HG02678 (cell line): ENCODE measurements at regions not wholly inside any gene's neighbourhood (a gene's known extent, or its start where the extent isn't known, plus 50 kb on each side); places are given as distances from the start of the nearest gene placed in this dataset.

Experiments used
- ATAC-seq: cut with Tn5 transposase; IDR thresholded peaks from one replicate; pipeline ENCODE4 v1.9.1; 2021; ENCODE audit warnings: mild to moderate bottlenecking, moderate library complexity; ENCODE audit not compliant: unreplicated experiment

DNA sequence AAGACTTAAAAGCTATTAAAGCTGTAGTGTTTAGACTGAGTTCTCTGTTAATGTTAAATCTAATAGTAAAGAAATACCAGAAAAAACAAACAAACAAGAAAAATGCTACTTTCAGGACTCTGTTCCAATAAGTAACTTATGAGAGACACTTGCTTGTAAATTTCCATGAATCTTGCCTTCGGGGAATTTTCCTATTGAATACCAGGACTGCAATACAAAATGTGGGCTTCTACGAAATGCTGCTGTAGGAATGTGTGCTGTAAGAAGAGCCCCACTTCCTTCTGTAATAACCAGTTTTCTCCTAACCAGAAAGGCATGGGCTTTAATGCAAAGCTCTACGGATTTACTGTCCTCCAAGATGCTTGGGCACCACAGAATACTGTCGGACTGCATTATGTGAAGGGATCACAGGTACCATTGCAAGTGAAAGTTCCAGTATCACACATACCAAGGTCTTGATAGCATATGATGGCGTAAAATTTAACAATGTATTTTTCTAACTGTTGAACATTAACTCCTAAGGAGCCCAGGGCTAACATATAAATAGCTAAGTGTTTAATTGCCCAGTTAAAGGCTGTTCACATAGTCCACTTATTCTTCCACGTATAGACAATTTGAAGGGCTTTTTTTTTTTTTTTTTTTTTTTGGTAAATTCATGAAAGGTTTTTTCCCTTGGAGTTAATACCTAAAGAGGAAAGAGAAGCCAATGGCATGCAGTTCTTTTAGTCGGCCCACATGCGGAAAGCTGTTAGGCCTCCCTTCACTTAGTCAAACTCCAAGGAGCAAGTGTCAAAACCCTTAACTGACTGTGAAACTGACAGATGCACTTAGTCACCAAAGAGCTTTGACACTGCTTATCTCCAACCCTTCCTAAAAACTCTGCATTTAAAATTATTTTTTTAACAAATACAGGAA lies 564.0 kb upstream of the POU3F3 start:
- no peak for ATAC-seq

- ATAC-seq = no peak
Observed at GRCh38 chr2:104290566-104290891, 563.4 kb upstream of the POU3F3 start.

DNA sequence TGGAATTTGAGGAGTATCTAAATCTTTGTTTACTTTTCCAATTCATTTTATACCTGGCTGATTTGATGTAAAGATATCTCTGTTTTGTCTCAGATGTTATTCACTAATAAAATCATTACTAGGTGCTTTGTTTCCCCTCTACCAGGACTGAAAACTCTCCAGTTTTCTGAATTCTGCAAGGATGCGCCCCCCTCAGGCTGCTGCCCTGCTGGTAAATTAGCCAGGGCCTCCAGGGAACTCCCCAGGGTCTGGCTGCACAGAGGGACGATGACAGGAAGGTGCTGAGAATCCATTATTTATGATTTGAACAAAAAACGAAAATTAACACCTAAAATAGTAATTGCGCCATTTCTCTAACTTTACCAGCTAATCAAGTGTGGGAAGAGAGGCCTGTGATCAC lies 541.2 kb upstream of the POU3F3 start:
- no peak for ATAC-seq

DNA sequence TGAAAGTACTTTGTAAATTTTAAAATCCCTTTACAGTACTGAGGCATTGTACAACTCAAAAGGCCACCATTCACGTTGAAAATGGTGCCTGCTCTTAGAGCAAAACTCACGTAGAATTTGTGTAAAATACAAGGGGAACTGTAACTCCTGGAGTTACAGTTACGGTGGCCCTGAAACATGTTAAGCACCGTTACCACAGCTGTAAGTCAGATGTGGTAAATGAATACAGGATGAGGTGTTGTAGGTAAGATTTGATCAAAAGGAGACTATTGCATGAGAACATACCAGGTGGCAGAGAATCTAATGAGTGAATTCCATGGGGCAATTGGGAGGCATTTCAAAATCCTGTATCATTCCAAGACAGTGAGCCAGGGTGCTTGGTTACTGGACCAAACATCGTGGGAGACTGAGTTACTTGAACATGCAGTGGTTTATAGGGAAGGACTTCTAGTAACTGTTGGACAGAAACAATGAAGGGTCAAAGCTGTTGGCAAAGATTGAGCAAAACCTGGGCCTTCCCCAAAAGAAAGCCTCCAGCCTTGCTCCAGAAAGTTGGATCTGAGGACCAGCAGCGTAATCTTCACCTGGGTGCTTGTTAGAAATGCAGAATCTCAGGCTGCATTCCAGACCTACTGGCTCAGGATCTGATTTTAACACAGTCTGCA lies 535.8 kb upstream of the POU3F3 start:
- ATAC-seq = no peak

- ATAC-seq = no peak
Observed at GRCh38 chr2:104321116-104321795, 532.7 kb upstream of the POU3F3 start.

DNA sequence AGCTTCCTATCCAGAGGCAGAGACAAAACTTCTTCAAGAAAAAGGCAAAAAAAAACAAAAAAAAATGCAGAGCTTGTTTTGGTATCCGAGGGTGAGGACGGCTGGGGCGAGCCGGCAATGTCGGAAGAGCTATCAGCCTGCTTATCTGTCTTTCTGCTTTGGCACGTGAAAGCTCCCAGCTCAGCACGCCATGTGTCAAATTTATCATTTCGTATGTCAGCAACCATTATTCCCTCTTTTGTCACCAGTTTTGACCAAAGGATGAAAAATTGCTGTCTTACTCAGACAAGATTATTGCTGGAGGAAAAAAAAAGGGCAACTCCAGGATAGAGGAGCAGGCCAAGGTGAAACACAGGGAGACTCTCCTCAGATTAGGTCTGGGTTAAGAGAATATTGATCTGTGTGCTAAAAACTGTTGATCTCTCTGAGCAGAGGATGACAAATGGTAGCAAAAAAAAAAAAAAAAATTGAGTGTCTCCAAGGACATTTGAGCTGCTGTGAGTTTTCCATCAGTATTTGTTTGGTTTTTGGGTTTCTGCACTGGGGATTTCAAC lies 532.0 kb upstream of the POU3F3 start:
- ATAC-seq = no peak

GRCh38 chr2:104332731-104333130 lies 521.2 kb upstream of the POU3F3 start:
- ATAC-seq = no peak

DNA sequence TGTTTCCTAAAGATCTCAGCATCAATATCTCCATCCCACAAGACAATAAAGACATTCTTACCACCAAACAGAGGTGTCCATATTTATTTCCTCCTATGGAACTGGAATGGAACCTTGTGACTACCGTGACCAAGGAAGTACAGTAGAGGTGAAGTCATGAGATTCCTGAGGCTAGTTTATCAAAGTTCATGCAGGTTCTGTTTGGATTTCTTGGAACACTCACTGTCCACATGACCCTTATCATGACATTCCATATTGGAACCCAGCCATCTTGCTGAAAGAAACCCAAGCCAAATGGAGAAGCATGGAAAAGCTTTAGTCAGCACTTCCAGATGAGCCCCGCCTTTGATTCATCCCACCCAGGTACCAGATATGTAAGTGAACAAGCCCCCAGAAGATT lies 516.0 kb upstream of the POU3F3 start:
- ATAC-seq = no peak

DNA sequence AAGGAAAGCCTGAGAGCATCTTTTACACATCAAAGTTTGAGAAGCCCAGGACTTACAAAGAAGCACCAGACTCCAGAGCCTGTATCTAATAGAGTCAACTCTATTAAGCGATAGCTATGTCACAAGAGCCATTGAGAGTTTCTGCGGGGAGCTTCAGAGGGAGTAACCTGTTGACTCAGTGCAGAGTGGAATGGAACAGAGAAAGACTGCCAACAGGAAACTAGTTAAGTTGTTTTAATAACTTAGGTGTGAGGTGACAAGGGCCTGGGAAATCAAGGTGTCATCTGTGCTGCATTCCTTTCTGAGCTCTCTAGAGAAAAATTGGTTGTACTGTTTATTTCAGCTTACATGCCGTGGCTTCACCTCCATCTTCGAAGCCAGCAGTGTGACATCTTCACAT lies 513.8 kb upstream of the POU3F3 start:
- ATAC-seq = no peak

DNA sequence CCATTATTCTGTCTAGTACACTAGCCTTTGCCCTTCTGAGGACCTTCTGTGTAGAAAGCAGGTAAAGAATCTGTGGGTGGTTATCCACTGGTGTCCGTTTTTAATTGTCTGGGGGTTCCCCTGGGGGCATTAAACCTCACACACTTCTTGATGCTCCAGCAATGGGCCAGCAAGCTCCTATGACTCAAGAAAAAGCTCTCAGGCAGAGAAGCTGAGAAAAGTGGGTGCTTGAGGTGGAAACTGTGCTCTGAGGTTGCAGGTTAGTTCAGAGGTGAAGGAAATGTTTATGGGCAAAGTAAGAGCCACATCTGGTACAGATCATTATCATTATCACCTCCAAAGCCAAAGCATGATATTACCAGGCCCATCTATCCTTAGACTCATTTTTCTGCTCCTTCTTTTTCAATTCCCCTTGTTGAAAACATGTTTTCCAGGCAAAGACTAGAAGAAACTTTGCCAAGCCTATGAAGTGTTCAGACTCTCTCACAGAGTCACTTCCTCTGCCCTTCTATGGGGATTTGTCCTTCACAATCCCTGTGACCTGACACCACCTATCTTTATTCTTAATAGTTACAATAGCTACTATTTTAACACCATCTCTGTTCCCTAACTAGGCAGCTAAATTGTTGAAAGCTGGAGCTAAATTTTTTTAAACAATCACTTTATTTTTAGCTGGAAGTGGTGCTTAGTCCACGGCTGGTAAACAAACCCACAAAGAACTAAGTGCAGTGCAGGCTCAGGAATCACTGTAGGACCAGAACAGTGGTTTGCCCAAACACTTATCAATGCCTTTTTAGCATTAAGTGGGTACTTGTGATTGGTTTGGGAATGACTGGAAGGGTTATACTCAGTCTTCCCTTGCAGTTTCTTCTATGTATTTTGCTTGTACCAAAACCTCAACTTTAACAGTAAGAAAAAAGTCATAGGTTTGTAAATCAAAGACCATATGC lies 512.8 kb upstream of the POU3F3 start:
- no peak for ATAC-seq

DNA sequence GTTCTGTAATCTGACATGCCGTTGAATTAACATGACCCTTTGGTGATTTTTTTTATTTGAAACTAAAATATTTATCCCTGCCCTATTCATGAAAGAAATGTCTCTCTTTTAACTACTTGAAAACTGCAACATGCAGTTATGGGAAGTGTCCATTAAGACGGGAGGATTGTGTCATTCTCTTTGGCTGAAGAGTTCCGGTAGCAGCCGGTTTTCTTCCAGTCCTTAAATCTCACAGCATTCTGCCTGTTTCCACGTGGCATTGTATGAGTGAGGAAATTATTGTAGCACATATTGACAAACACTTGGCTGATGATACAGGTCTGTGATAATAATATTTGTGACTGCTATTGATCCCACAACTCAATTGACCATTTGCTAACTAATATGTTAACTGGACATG lies 509.6 kb upstream of the POU3F3 start:
- ATAC-seq = no peak

DNA sequence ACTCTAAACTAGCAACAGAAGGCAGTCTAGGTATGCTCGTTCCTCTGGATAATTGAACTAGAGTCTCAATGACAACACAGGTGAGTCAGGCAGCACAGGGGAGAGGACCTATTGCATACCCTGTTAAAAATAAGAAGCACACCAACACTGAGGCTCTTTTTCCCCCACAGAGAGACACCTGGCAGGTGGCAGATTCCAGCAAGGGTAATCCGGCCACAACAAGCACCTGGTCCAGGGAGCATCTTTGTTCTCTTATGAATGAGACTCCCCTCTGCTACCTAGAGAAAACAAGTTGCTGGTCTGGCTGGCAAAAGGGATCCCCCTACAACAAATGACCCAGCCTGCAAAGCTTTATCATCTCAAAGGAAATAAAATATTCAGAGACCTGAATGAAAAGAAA lies 508.9 kb upstream of the POU3F3 start:
- no peak for ATAC-seq

- ATAC-seq = no peak
Observed at GRCh38 chr2:104358122-104358521, 495.8 kb upstream of the POU3F3 start.

GRCh38 chr2:104361414-104361813 lies 492.5 kb upstream of the POU3F3 start:
- no peak for ATAC-seq

DNA sequence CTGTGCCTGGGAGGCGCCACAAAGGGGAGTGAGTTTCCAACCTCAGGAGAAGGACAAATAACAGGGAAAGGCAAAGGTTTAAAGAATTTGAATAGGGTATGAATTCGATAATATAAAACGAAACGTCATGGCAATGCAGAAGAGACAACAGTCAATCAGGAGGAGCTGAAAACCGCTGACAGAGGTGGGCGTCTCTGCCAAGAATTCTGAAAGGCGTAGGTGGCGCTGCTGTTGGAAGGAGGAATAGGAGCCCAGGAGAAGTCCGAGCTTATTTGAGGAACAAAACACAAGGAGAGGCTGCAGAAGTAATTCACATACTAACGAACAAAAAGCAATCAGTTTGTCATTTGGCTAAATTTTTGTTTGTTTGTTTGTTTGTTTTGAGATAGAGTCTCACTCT lies 485.8 kb upstream of the POU3F3 start:
- ATAC-seq = no peak

- no peak for ATAC-seq
Observed at GRCh38 chr2:104371087-104371781, 482.7 kb upstream of the POU3F3 start.

DNA sequence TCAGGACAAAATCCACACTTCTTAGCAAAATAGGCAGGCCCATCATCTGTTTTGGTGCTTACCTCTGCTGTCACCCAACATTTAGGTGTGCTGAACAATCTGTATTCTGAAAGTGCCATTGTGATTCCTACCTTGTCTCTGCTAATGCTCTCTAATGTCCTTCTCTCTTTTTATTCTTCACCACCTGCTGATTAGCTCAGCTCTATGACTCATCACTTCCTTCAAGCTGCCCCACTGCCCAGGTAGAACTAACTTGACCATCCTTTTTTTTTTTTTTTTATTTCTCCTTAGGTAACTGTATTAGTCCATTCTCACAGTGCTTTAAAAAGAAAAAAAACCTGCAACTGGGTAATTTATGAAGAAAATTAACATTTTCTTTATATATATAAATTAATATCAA lies 478.7 kb upstream of the POU3F3 start:
- ATAC-seq = no peak

DNA sequence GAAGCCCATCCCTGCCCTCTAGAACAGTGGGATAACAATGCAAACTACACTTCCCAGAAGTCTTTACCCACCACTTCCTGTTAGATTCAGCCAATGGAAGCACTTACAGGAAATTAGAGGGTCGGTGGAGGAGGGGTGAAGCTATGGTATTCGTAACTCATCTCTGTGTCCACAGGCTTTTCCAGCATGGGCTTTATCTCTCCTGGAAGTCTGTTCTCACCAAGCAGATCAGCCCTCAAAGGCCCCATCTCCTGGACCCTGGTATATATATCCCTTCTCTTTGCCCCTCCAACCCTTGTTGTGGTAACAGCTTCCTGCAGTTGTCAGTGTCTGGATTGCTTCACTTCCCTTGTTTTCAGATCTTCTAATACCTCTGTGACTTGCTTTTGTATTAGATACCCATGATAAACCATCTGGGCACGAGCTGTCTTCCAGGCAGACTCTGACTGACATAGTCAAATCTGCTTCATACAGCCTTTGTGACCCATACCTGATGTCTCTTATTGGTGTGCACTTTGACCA lies 475.0 kb upstream of the POU3F3 start:
- peak; percentile 72 for ATAC-seq

DNA sequence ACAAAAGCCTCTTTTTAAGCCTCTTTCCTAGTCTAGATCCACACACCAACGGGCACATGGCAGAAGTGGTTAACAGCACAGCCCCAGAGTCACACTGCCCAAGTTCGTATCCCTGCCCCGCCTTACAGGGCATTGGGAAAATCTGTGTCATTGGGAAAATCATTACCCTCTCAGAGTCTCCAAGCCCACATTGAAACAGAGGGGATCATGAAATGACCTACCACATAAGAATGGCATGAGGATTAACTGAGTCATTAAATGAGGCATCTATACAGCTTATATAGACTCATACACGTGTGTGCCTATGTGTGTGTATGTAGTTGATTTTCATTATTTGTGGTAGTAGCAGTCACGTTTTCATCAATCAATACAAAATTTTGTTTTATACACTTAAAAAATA lies 469.0 kb upstream of the POU3F3 start:
- no peak for ATAC-seq

DNA sequence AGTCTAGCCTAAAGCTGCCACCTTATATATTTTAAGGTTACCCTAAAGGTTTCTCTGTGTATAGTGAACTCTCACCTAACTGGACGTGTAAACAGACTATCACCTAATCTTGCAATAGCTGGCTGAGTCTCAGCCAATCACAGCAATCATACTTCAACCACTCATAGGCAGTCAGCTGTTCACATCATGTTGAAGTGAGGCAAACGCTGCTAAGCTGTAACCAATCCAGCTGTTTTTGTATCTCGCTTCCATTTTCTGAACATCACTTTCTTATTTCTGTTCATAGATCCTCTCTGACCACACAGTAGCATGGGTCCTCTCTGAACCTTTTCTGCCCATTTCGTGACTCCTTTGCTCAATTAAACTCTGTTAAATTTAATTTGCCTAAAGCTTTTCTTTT lies 468.2 kb upstream of the POU3F3 start:
- ATAC-seq = no peak
